Type B pancreatic cell (in vitro differentiated cells): ENCODE measurements at regions not wholly inside any gene's neighbourhood (a gene's known extent, or its start where the extent isn't known, plus 50 kb on each side); places are given as distances from the start of the nearest gene placed in this dataset.

Experiments
- DNase-seq: peaks from one replicate; pipeline ENCODE4 v3.0.0; 2021; ENCODE audit warnings: mixed read lengths; ENCODE audit not compliant: unreplicated experiment; ENCODE audit errors: extremely low spot score
- H3K27ac Mint-ChIP-seq: 2 replicates; pipeline ENCODE4 v1.8.0; 2021; ENCODE audit warnings: mild to moderate bottlenecking, mixed read lengths
- H3K27me3 Mint-ChIP-seq: 2 replicates; pipeline ENCODE4 v1.8.0; 2021; ENCODE audit warnings: mixed read lengths
- H3K36me3 Mint-ChIP-seq: 2 replicates; pipeline ENCODE4 v1.8.0; 2021; ENCODE audit warnings: mixed read lengths
- H3K4me1 Mint-ChIP-seq: one replicate; pipeline ENCODE4 v1.8.0; 2021; ENCODE audit warnings: mixed read lengths; ENCODE audit not compliant: unreplicated experiment
- H3K4me3 Mint-ChIP-seq: 2 replicates; pipeline ENCODE4 v1.8.0; 2021; ENCODE audit warnings: mild to moderate bottlenecking, mixed read lengths
- H3K9me3 Mint-ChIP-seq: 2 replicates; pipeline ENCODE4 v1.8.0; 2021; ENCODE audit warnings: mixed read lengths
- TF ChIP-seq, protein P1 (sequence below): fragments of 200-600 bp; sonication (generic); conservative IDR thresholded peaks from 2 replicates; pipeline ENCODE4 v1.5.0; 2021; ENCODE audit warnings: antibody characterized with exemption, mild to moderate bottlenecking

- H3K27me3 Mint-ChIP-seq, result peaks cover 25% of the 10 kb centered on the region
- H3K27ac Mint-ChIP-seq, result no peak overlapping the region
- peaks cover 14% of the 10 kb centered on the region for H3K9me3 Mint-ChIP-seq
- H3K4me1 Mint-ChIP-seq, result peaks cover 6% of the 10 kb centered on the region
- no peak for DNase-seq
- H3K36me3 Mint-ChIP-seq, result no peaks in the 10 kb centered on the region
- H3K4me3 Mint-ChIP-seq, result no peak overlapping the region
- TF ChIP-seq, protein P1, sequence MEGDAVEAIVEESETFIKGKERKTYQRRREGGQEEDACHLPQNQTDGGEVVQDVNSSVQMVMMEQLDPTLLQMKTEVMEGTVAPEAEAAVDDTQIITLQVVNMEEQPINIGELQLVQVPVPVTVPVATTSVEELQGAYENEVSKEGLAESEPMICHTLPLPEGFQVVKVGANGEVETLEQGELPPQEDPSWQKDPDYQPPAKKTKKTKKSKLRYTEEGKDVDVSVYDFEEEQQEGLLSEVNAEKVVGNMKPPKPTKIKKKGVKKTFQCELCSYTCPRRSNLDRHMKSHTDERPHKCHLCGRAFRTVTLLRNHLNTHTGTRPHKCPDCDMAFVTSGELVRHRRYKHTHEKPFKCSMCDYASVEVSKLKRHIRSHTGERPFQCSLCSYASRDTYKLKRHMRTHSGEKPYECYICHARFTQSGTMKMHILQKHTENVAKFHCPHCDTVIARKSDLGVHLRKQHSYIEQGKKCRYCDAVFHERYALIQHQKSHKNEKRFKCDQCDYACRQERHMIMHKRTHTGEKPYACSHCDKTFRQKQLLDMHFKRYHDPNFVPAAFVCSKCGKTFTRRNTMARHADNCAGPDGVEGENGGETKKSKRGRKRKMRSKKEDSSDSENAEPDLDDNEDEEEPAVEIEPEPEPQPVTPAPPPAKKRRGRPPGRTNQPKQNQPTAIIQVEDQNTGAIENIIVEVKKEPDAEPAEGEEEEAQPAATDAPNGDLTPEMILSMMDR, result peak; percentile 47
Observed at GRCh38 chr14:104331871-104332605, 193.7 kb downstream of the KIF26A start.

- H3K27ac Mint-ChIP-seq, result no peak overlapping the region
- peaks cover 14% of the 10 kb centered on the region for H3K9me3 Mint-ChIP-seq
- no peak for DNase-seq
- H3K36me3 Mint-ChIP-seq, result no peaks in the 10 kb centered on the region
- peaks cover 6% of the 10 kb centered on the region for H3K4me1 Mint-ChIP-seq
- TF ChIP-seq, protein P1, result no peak
- H3K27me3 Mint-ChIP-seq, result peaks cover 29% of the 10 kb centered on the region
- H3K4me3 Mint-ChIP-seq, result no peak overlapping the region
Observed at GRCh38 chr14:104332634-104333270, 194.4 kb downstream of the KIF26A start.

- Mint-ChIP-seq H3K4me3 (no peak overlapping the region), H3K27me3 (peaks cover 34% of the 10 kb centered on the region), H3K4me1 (peaks cover 6% of the 10 kb centered on the region), H3K36me3 (no peaks in the 10 kb centered on the region), H3K27ac (no peak overlapping the region), H3K9me3 (peaks cover 22% of the 10 kb centered on the region)
- no peak for DNase-seq
- TF ChIP-seq, protein P1, result no peak
Observed at GRCh38 chr14:104333646-104334423, 195.4 kb downstream of the KIF26A start.

DNA sequence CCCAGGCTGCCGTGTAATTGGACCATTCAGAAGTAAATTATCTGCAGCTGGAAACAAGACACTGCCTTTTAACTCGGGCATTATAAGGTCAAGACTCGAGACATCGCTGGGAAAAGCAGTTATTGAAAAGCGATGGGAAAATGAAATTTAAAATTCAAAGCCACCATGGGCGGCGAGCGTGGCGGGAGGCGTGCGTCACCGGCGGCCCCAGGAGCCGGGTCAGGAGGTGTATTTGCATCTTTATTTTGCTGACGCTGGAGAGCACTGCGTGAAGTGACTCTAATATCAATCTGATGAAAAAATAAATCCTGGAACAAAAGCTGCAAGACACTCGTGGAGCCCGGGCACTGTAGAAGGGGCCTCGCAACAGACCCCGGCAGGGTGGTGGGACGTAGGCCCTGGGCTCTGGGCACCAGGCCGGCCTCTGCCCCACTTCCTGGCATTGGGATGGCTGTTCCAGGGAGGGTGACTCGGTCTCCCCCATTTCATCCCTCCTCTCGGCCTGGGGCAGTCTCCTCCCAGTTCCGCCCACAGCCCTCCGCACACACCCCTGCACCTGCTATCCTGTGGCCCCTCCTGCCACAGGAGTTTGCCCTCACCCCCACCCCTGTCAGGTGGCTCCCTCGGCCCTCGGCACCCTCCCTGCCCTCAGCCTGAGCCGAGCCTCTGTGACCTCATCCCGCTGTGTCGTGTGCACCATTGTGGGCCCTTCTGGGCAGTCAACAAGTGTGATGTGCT lies 196.2 kb downstream of the KIF26A start:
- Mint-ChIP-seq H3K4me1 (peaks cover 6% of the 10 kb centered on the region), H3K9me3 (peaks cover 21% of the 10 kb centered on the region), H3K4me3 (no peak overlapping the region), H3K27me3 (peaks cover 40% of the 10 kb centered on the region), H3K36me3 (no peaks in the 10 kb centered on the region), H3K27ac (no peak overlapping the region)
- peak; percentile 68 for DNase-seq
- TF ChIP-seq, protein P1, result no peak

DNA sequence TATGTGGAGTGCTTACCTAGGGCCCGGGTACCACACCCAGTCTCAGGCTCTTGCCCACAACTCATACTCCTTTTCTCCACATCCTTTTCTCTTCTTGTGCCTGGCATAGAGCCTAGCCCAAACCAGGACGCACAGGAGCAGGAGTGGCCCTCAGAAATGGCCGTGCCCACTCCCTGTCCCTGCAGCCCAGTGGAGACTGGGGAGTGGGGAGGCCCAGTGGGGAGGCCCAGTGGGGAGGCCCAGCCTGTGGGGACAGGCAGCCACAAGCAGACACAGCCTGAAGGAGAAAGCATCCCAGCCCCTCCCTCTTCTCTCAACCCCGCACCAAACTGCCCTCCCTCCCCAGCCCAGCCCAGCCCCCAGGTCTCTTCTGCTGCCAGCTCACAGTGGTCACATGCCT lies 196.8 kb downstream of the KIF26A start:
- DNase-seq, result no peak
- peaks cover 46% of the 10 kb centered on the region for H3K27me3 Mint-ChIP-seq
- peaks cover 6% of the 10 kb centered on the region for H3K4me1 Mint-ChIP-seq
- peaks cover 18% of the 10 kb centered on the region for H3K9me3 Mint-ChIP-seq
- no peaks in the 10 kb centered on the region for H3K36me3 Mint-ChIP-seq
- H3K4me3 Mint-ChIP-seq, result no peak overlapping the region
- H3K27ac Mint-ChIP-seq, result no peak overlapping the region
- TF ChIP-seq, protein P1, result no peak
